BLaER1 treated with 17β-estradiol and CSF1 and Interleukin-3, amounts not matched to agents 10 nM and 100 nM (cell line): ENCODE measurements at regions not wholly inside any gene's neighbourhood (a gene's known extent, or its start where the extent isn't known, plus 50 kb on each side); places are given as distances from the start of the nearest gene placed in this dataset.

ENCODE experiments used
- H3K27ac ChIP-seq, 11 experiments: shearing (Covaris generic); formaldehyde crosslinking; 2 replicates each; pipeline ENCODE4 v1.8.1; 2022
- H3K27me3 ChIP-seq, 11 experiments: shearing (Covaris generic); formaldehyde crosslinking; 2 replicates each; pipeline ENCODE4 v1.8.1; 2022
- H3K36me3 ChIP-seq, 11 experiments: shearing (Covaris generic); formaldehyde crosslinking; 2 replicates each; pipeline ENCODE4 v1.8.1; 2022
- H3K4me1 ChIP-seq, 10 experiments: shearing (Covaris generic); formaldehyde crosslinking; 2 replicates each; pipeline ENCODE4 v1.8.1; 2022
- H3K4me2 ChIP-seq, 11 experiments: shearing (Covaris generic); formaldehyde crosslinking; 2 replicates each; pipeline ENCODE4 v1.8.1; 2022
- H3K4me3 ChIP-seq, 10 experiments: shearing (Covaris generic); formaldehyde crosslinking; 2 replicates each; pipeline ENCODE4 v1.8.1; 2022
- H3K9ac ChIP-seq, 11 experiments: shearing (Covaris generic); formaldehyde crosslinking; 2 replicates each; pipeline ENCODE4 v1.8.1; 2022
- H3K9me3 ChIP-seq, 11 experiments: shearing (Covaris generic); formaldehyde crosslinking; replicated peaks in 1 of 11; 2 replicates each; pipeline ENCODE4 v1.8.1; 2022
- H4K20me1 ChIP-seq, 11 experiments: shearing (Covaris generic); formaldehyde crosslinking; 2 replicates each; pipeline ENCODE4 v1.8.1; 2022
- Cebpa-rat ChIP-seq, 11 experiments: shearing (Covaris generic); IDR thresholded peaks; 2 replicates each; pipeline ENCODE4 v1.8.1; 2022

- no peak for TF ChIP-seq Cebpa-rat (IDR thresholded peaks at IDR 0.05)
- H3K27ac ChIP-seq = no peak overlapping the region
Measured at GRCh38 chr1:191016765-191017164, 539.1 kb upstream of the BRINP3 start.

GRCh38 chr1:191022856-191023255, 545.2 kb upstream of the BRINP3 start:
- peaks cover 10 to 19% (median 14%) of the 10 kb centered on the region in 11 experiments; a peak in 21 of 22 replicates for H3K9me3 ChIP-seq

More at GRCh38 chr1:191016765-191017164, 539.1 kb upstream of the BRINP3 start:
- H3K4me3 ChIP-seq = no peak overlapping the region
- H4K20me1 ChIP-seq = no peaks in the 10 kb centered on the region
- H3K4me1 ChIP-seq = no peaks in the 10 kb centered on the region
- H3K36me3 ChIP-seq = no peaks in the 10 kb centered on the region
- H3K9ac ChIP-seq = no peak overlapping the region
- H3K4me2 ChIP-seq = no peak overlapping the region
- no peaks in the 10 kb centered on the region for H3K27me3 ChIP-seq
- H3K9me3 ChIP-seq = no peaks in the 10 kb centered on the region

GRCh38 chr1:191025896-191026642, 548.4 kb upstream of the BRINP3 start:
- H3K4me2 ChIP-seq = no peak overlapping the region
- no peaks in the 10 kb centered on the region for H4K20me1 ChIP-seq
- no peak overlapping the region for H3K27ac ChIP-seq
- H3K9me3 ChIP-seq = peaks cover 10 to 19% (median 14%) of the 10 kb centered on the region in 11 experiments; a peak in 21 of 22 replicates
- H3K36me3 ChIP-seq = no peaks in the 10 kb centered on the region
- H3K27me3 ChIP-seq = no peaks in the 10 kb centered on the region
- TF ChIP-seq Cebpa-rat (IDR thresholded peaks at IDR 0.05) = no peak
- H3K4me3 ChIP-seq = no peak overlapping the region
- H3K4me1 ChIP-seq = no peaks in the 10 kb centered on the region
- H3K9ac ChIP-seq = no peak overlapping the region

More at GRCh38 chr1:191022856-191023255, 545.2 kb upstream of the BRINP3 start:
- Histone ChIP-seq H3K4me3 (no peak overlapping the region), H3K4me2 (no peak overlapping the region), H3K36me3 (no peaks in the 10 kb centered on the region), H3K27ac (no peak overlapping the region), H3K27me3 (no peaks in the 10 kb centered on the region), H3K9ac (no peak overlapping the region), H4K20me1 (no peaks in the 10 kb centered on the region), H3K4me1 (no peaks in the 10 kb centered on the region)
- TF ChIP-seq Cebpa-rat (IDR thresholded peaks at IDR 0.05) = no peak

- Histone ChIP-seq H3K27me3 (no peaks in the 10 kb centered on the region), H4K20me1 (no peaks in the 10 kb centered on the region), H3K27ac (no peak overlapping the region), H3K36me3 (no peaks in the 10 kb centered on the region), H3K9me3 (peaks cover 10 to 19% (median 14%) of the 10 kb centered on the region in 11 experiments; a peak in 21 of 22 replicates), H3K9ac (no peak overlapping the region), H3K4me3 (no peak overlapping the region), H3K4me1 (no peaks in the 10 kb centered on the region), H3K4me2 (no peak overlapping the region)
- no peak for TF ChIP-seq Cebpa-rat (IDR thresholded peaks at IDR 0.05)
Measured at GRCh38 chr1:191026828-191027227, 549.2 kb upstream of the BRINP3 start.

GRCh38 chr1:191034132-191034531, 556.5 kb upstream of the BRINP3 start:
- no peaks in the 10 kb centered on the region for H3K36me3 ChIP-seq
- TF ChIP-seq Cebpa-rat (IDR thresholded peaks at IDR 0.05) = no peak

GRCh38 chr1:191043066-191043465, 565.4 kb upstream of the BRINP3 start:
- no peaks in the 10 kb centered on the region for H4K20me1 ChIP-seq
- no peak overlapping the region for H3K27ac ChIP-seq
- H3K9ac ChIP-seq = no peak overlapping the region
- H3K4me2 ChIP-seq = no peak overlapping the region
- H3K36me3 ChIP-seq = no peaks in the 10 kb centered on the region
- no peaks in the 10 kb centered on the region for H3K4me1 ChIP-seq
- no peak for TF ChIP-seq Cebpa-rat (IDR thresholded peaks at IDR 0.05)
- no peaks in the 10 kb centered on the region for H3K9me3 ChIP-seq
- no peaks in the 10 kb centered on the region for H3K27me3 ChIP-seq
- H3K4me3 ChIP-seq = no peak overlapping the region

More at GRCh38 chr1:191034132-191034531, 556.5 kb upstream of the BRINP3 start:
- no peaks in the 10 kb centered on the region for H3K9me3 ChIP-seq
- no peak overlapping the region for H3K9ac ChIP-seq
- H3K4me2 ChIP-seq = no peak overlapping the region
- no peaks in the 10 kb centered on the region for H3K4me1 ChIP-seq
- H3K27me3 ChIP-seq = no peaks in the 10 kb centered on the region
- H3K4me3 ChIP-seq = no peak overlapping the region
- H4K20me1 ChIP-seq = no peaks in the 10 kb centered on the region
- no peak overlapping the region for H3K27ac ChIP-seq

- no peaks in the 10 kb centered on the region for H3K27me3 ChIP-seq
- H3K4me2 ChIP-seq = no peak overlapping the region
- no peak for TF ChIP-seq Cebpa-rat (IDR thresholded peaks at IDR 0.05)
- no peak overlapping the region for H3K4me3 ChIP-seq
- H3K9ac ChIP-seq = no peak overlapping the region
- no peaks in the 10 kb centered on the region for H3K4me1 ChIP-seq
- H4K20me1 ChIP-seq = no peaks in the 10 kb centered on the region
- no peaks in the 10 kb centered on the region for H3K36me3 ChIP-seq
- H3K27ac ChIP-seq = no peak overlapping the region
- H3K9me3 ChIP-seq = no peaks in the 10 kb centered on the region
Measured at GRCh38 chr1:191049781-191050180, 572.1 kb upstream of the BRINP3 start.

GRCh38 chr1:191052888-191053287, 575.2 kb upstream of the BRINP3 start:
- H3K27me3 ChIP-seq = no peaks in the 10 kb centered on the region
- H3K4me3 ChIP-seq = no peak overlapping the region
- no peak overlapping the region for H3K4me2 ChIP-seq
- H3K36me3 ChIP-seq = no peaks in the 10 kb centered on the region
- H3K27ac ChIP-seq = no peak overlapping the region
- H4K20me1 ChIP-seq = no peaks in the 10 kb centered on the region
- no peaks in the 10 kb centered on the region for H3K4me1 ChIP-seq
- no peaks in the 10 kb centered on the region for H3K9me3 ChIP-seq
- no peak overlapping the region for H3K9ac ChIP-seq
- TF ChIP-seq Cebpa-rat (IDR thresholded peaks at IDR 0.05) = no peak

- no peaks in the 10 kb centered on the region for H3K4me1 ChIP-seq
- H3K36me3 ChIP-seq = no peaks in the 10 kb centered on the region
- no peak for TF ChIP-seq Cebpa-rat (IDR thresholded peaks at IDR 0.05)
- no peaks in the 10 kb centered on the region; a peak in 1 of 22 replicates for H3K9me3 ChIP-seq
- no peak overlapping the region for H3K4me2 ChIP-seq
- H4K20me1 ChIP-seq = no peaks in the 10 kb centered on the region
- H3K4me3 ChIP-seq = no peak overlapping the region
- no peaks in the 10 kb centered on the region for H3K27me3 ChIP-seq
- no peak overlapping the region for H3K9ac ChIP-seq
- no peak overlapping the region for H3K27ac ChIP-seq
Measured at GRCh38 chr1:191065346-191065745, 587.7 kb upstream of the BRINP3 start.

GRCh38 chr1:191065771-191066170, 588.1 kb upstream of the BRINP3 start:
- Histone ChIP-seq H3K27me3 (no peaks in the 10 kb centered on the region), H3K36me3 (no peaks in the 10 kb centered on the region), H3K4me3 (no peak overlapping the region), H3K9ac (no peak overlapping the region), H4K20me1 (no peaks in the 10 kb centered on the region), H3K4me1 (no peaks in the 10 kb centered on the region), H3K27ac (no peak overlapping the region), H3K4me2 (no peak overlapping the region), H3K9me3 (no peaks in the 10 kb centered on the region; a peak in 1 of 22 replicates)
- TF ChIP-seq Cebpa-rat (IDR thresholded peaks at IDR 0.05) = no peak
